ENCODE measurements at regions not wholly inside any gene's neighbourhood (a gene's known extent, or its start where the extent isn't known, plus 50 kb on each side); places are given as distances from the start of the nearest gene placed in this dataset.
"Not testable (repeated sequence)": the region's sequence is repeated elsewhere in the genome, so short reads cannot be mapped to it uniquely, and the experiment has no call there.

GRCh38 chr10:78441694-78442093 lies 408.0 kb downstream of the RPS24 start:
- no peak overlapping the region for H3K4me3 Mint-ChIP-seq (ENCODE audit: unreplicated experiment)
- no peak for TF ChIP-seq CTCF (IDR thresholded peaks at IDR 0.05)
- no peaks in the 10 kb centered on the region for H3K9me3 Mint-ChIP-seq (ENCODE audit: unreplicated experiment)
- peaks cover 19% of the 10 kb centered on the region for H3K27me3 Mint-ChIP-seq (ENCODE audit: unreplicated experiment)
- H3K27ac Mint-ChIP-seq (ENCODE audit: unreplicated experiment) = no peak overlapping the region
- no peak for DNase-seq (ENCODE audit: extremely low spot score, unreplicated experiment)
- H3K4me1 Mint-ChIP-seq (ENCODE audit: unreplicated experiment) = peaks cover 2% of the 10 kb centered on the region
- no peaks in the 10 kb centered on the region for H3K36me3 Mint-ChIP-seq (ENCODE audit: unreplicated experiment)

GRCh38 chr10:78442836-78443550 lies 409.3 kb downstream of the RPS24 start:
- H3K27me3 Mint-ChIP-seq (ENCODE audit: unreplicated experiment) = peaks cover 23% of the 10 kb centered on the region
- H3K4me3 Mint-ChIP-seq (ENCODE audit: unreplicated experiment) = no peak overlapping the region
- H3K27ac Mint-ChIP-seq (ENCODE audit: unreplicated experiment) = no peak overlapping the region
- no peaks in the 10 kb centered on the region for H3K36me3 Mint-ChIP-seq (ENCODE audit: unreplicated experiment)
- peaks cover 2% of the 10 kb centered on the region for H3K4me1 Mint-ChIP-seq (ENCODE audit: unreplicated experiment)
- no peak for DNase-seq (ENCODE audit: extremely low spot score, unreplicated experiment)
- H3K9me3 Mint-ChIP-seq (ENCODE audit: unreplicated experiment) = no peaks in the 10 kb centered on the region
- TF ChIP-seq CTCF (IDR thresholded peaks at IDR 0.05) = no peak

GRCh38 chr10:78443900-78444571 lies 410.4 kb downstream of the RPS24 start:
- H3K27me3 Mint-ChIP-seq (ENCODE audit: unreplicated experiment) = peaks cover 28% of the 10 kb centered on the region
- H3K4me1 Mint-ChIP-seq (ENCODE audit: unreplicated experiment) = peaks cover 2% of the 10 kb centered on the region
- H3K27ac Mint-ChIP-seq (ENCODE audit: unreplicated experiment) = no peak overlapping the region
- H3K4me3 Mint-ChIP-seq (ENCODE audit: unreplicated experiment) = no peak overlapping the region
- no peaks in the 10 kb centered on the region for H3K36me3 Mint-ChIP-seq (ENCODE audit: unreplicated experiment)
- no peak for TF ChIP-seq CTCF (IDR thresholded peaks at IDR 0.05)
- H3K9me3 Mint-ChIP-seq (ENCODE audit: unreplicated experiment) = no peaks in the 10 kb centered on the region
- DNase-seq (ENCODE audit: extremely low spot score, unreplicated experiment) = no peak

GRCh38 chr10:78444741-78445140 lies 411.1 kb downstream of the RPS24 start:
- H3K9me3 Mint-ChIP-seq (ENCODE audit: unreplicated experiment); H3K4me1 Mint-ChIP-seq (ENCODE audit: unreplicated experiment); DNase-seq (ENCODE audit: extremely low spot score, unreplicated experiment); H3K4me3 Mint-ChIP-seq (ENCODE audit: unreplicated experiment); H3K36me3 Mint-ChIP-seq (ENCODE audit: unreplicated experiment); H3K27ac Mint-ChIP-seq (ENCODE audit: unreplicated experiment): not testable (repeated sequence)
- H3K27me3 Mint-ChIP-seq (ENCODE audit: unreplicated experiment) = peaks cover 32% of the 10 kb centered on the region

GRCh38 chr10:78445308-78445707 lies 411.6 kb downstream of the RPS24 start:
- Mint-ChIP-seq H3K27ac (ENCODE audit: unreplicated experiment) (no peak overlapping the region), H3K36me3 (ENCODE audit: unreplicated experiment) (no peaks in the 10 kb centered on the region), H3K27me3 (ENCODE audit: unreplicated experiment) (peaks cover 38% of the 10 kb centered on the region), H3K9me3 (ENCODE audit: unreplicated experiment) (no peaks in the 10 kb centered on the region), H3K4me1 (ENCODE audit: unreplicated experiment) (peaks cover 2% of the 10 kb centered on the region), H3K4me3 (ENCODE audit: unreplicated experiment) (no peak overlapping the region)
- no peak for DNase-seq (ENCODE audit: extremely low spot score, unreplicated experiment)
- TF ChIP-seq CTCF (IDR thresholded peaks at IDR 0.05) = no peak
